BJ (cell line): ENCODE measurements at regions not wholly inside any gene's neighbourhood (a gene's known extent, or its start where the extent isn't known, plus 50 kb on each side); places are given as distances from the start of the nearest gene placed in this dataset.

Experiments
- CTCF ChIA-PET: fragments of 350-600 bp; formaldehyde crosslinking; extraction: SDS; loops from one replicate; lab custom pipeline; 2021; ENCODE audit warnings: antibody characterized with exemption, inconsistent platforms; lab: Yijun Ruan, JAX
- POLR2A ChIA-PET: fragments of 300-600 bp; sonication (Branson Sonifier 250); formaldehyde crosslinking; extraction: SDS; loops from one replicate; lab custom pipeline; 2021; ENCODE audit warnings: antibody characterized with exemption; lab: Charles Lee
- DNase-seq: peaks from one replicate; pipeline ENCODE4 v3.0.0-alpha.2; 2011; ENCODE audit warnings: low read depth
- H3K27me3 ChIP-seq: 2 replicates; pipeline ENCODE4 v1.6.0; 2011; ENCODE audit warnings: low read length; ENCODE audit not compliant: control insufficient read depth, insufficient read depth
- H3K36me3 ChIP-seq: 2 replicates; pipeline ENCODE4 v1.5.1; 2011; ENCODE audit warnings: low read length; ENCODE audit not compliant: control insufficient read depth, insufficient read depth
- H3K4me3 ChIP-seq: 2 replicates; pipeline ENCODE4 v1.5.1; 2011; ENCODE audit warnings: low read depth, mild to moderate bottlenecking, control low read depth, low read length
- TF ChIP-seq, protein P1 (sequence below): IDR thresholded peaks from 2 replicates; pipeline ENCODE4 v1.5.1; 2011; ENCODE audit warnings: low read depth, mild to moderate bottlenecking, control low read depth, inconsistent platforms, low read length, moderate library complexity; ENCODE audit not compliant: insufficient read depth

DNA sequence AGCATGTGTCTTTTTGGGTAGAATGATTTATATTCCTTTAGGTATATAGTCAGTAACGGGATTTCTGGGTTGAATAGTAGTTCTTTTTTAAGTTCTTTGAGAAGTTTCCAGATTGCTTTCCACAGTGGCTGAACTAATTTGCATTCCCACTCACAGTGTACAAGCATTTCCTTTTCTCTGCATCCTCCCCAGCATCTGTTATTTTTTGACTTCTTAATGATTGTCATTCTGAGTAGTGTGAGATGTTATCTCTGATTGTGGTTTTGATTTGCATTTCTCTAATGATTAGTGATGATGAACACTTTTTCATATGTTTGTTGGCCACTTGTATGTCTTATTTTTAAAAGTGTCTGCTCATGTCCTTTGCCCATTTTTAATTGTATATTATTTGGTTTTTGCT, 337.6 kb downstream of the EFHB start:
- ChIA-PET POLR2A (no interaction called here), CTCF (no interaction called here)
- no peak for DNase-seq
- TF ChIP-seq, protein P1, sequence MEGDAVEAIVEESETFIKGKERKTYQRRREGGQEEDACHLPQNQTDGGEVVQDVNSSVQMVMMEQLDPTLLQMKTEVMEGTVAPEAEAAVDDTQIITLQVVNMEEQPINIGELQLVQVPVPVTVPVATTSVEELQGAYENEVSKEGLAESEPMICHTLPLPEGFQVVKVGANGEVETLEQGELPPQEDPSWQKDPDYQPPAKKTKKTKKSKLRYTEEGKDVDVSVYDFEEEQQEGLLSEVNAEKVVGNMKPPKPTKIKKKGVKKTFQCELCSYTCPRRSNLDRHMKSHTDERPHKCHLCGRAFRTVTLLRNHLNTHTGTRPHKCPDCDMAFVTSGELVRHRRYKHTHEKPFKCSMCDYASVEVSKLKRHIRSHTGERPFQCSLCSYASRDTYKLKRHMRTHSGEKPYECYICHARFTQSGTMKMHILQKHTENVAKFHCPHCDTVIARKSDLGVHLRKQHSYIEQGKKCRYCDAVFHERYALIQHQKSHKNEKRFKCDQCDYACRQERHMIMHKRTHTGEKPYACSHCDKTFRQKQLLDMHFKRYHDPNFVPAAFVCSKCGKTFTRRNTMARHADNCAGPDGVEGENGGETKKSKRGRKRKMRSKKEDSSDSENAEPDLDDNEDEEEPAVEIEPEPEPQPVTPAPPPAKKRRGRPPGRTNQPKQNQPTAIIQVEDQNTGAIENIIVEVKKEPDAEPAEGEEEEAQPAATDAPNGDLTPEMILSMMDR = no peak
- Histone ChIP-seq H3K36me3 (no peaks in the 10 kb centered on the region), H3K27me3 (no peaks in the 10 kb centered on the region), H3K4me3 (no peak overlapping the region)

DNA sequence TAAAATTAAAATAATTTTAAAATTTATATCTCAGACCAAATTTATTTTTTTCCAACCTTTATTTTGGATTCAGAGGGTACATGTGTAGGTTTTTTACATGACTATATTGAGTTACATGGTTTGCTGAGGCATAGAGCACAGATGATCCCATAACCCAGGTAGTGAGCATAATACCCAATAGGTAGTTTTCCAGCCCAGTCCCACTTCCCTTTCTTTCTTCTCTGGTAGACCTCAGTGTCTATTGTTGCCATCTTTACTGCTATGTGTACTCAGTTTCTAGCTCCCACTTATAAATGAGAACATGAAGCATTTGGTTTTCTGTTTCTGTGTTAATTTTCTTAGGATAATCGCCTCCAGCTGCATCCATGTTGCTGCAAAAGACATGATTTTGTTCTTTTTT, 338.1 kb downstream of the EFHB start:
- DNase-seq = no peak
- TF ChIP-seq, protein P1 = no peak
- Histone ChIP-seq H3K4me3 (no peak overlapping the region), H3K36me3 (no peaks in the 10 kb centered on the region), H3K27me3 (no peaks in the 10 kb centered on the region)
- POLR2A ChIA-PET = no interaction called here
- CTCF ChIA-PET = no interaction called here
